Loucy (cell line): ENCODE measurements at regions not wholly inside any gene's neighbourhood (a gene's known extent, or its start where the extent isn't known, plus 50 kb on each side); places are given as distances from the start of the nearest gene placed in this dataset.

Experiments
- H2AFZ ChIP-seq: fragments of 200-600 bp; sonication (generic); 2 replicates; pipeline ENCODE4 v1.6.0; 2016; ENCODE audit warnings: antibody characterized with exemption, mild to moderate bottlenecking, low read length, moderate library complexity
- H3F3A ChIP-seq: fragments of 200-600 bp; 2 replicates; pipeline ENCODE4 v1.6.0; 2016; ENCODE audit warnings: antibody characterized with exemption, low read depth, mild to moderate bottlenecking
- H3K27me3 ChIP-seq: fragments of 200-600 bp; sonication (generic); 2 replicates; pipeline ENCODE4 v1.6.1; 2014; ENCODE audit warnings: low read length, mild to moderate bottlenecking; ENCODE audit not compliant: insufficient read depth, poor library complexity, severe bottlenecking
- H3K36me3 ChIP-seq: fragments of 200-600 bp; sonication (generic); 2 replicates; pipeline ENCODE4 v1.6.1; 2016; ENCODE audit warnings: low read length; ENCODE audit not compliant: insufficient read depth
- H3K4me1 ChIP-seq: fragments of 200-600 bp; sonication (generic); 2 replicates; pipeline ENCODE4 v1.5.1; 2014; ENCODE audit warnings: low read length, mild to moderate bottlenecking; ENCODE audit not compliant: insufficient read depth, poor library complexity, severe bottlenecking
- H3K4me2 ChIP-seq: fragments of 200-600 bp; sonication (generic); 2 replicates; pipeline ENCODE4 v1.6.0; 2014; ENCODE audit warnings: antibody characterized with exemption, low read length, low read depth, mild to moderate bottlenecking; ENCODE audit not compliant: poor library complexity, severe bottlenecking
- H3K4me3 ChIP-seq: fragments of 200-600 bp; sonication (generic); 2 replicates; pipeline ENCODE4 v1.5.1; 2014; ENCODE audit warnings: low read length, mild to moderate bottlenecking, mixed read lengths; ENCODE audit not compliant: poor library complexity, severe bottlenecking
- H3K79me2 ChIP-seq: fragments of 200-600 bp; sonication (generic); 2 replicates; pipeline ENCODE4 v1.6.1; 2014; ENCODE audit warnings: low read length; ENCODE audit not compliant: insufficient read depth
- H3K9ac ChIP-seq: fragments of 200-600 bp; sonication (generic); 2 replicates; pipeline ENCODE4 v1.6.0; 2014; ENCODE audit warnings: mild to moderate bottlenecking, low read depth, low read length, moderate library complexity; ENCODE audit not compliant: poor library complexity, severe bottlenecking
- H3K9me2 ChIP-seq: fragments of 200-600 bp; sonication (generic); replicated peaks from 2 replicates; pipeline ENCODE4 v1.6.1; 2016; ENCODE audit warnings: low read depth, low read length, mixed read lengths
- H3K9me3 ChIP-seq: fragments of 200-600 bp; sonication (generic); 2 replicates; pipeline ENCODE4 v1.6.1; 2014; ENCODE audit warnings: mild to moderate bottlenecking, antibody characterized with exemption, low read length, low read depth; ENCODE audit not compliant: insufficient read depth
- H4K20me1 ChIP-seq: fragments of 200-600 bp; sonication (generic); 2 replicates; pipeline ENCODE4 v1.6.0; 2014; ENCODE audit warnings: antibody characterized with exemption, low read length, mild to moderate bottlenecking; ENCODE audit not compliant: insufficient read depth, poor library complexity, severe bottlenecking
- EZH2phosphoT487 ChIP-seq: fragments of 200-600 bp; IDR thresholded peaks from 2 replicates; pipeline ENCODE4 v1.6.1; 2018; ENCODE audit warnings: antibody characterized with exemption, mild to moderate bottlenecking, moderate library complexity, borderline replicate concordance
- TF ChIP-seq, protein P1 (sequence below): fragments of 200-600 bp; sonication (generic); conservative IDR thresholded peaks from 2 replicates; pipeline ENCODE4 v1.5.1; 2014; ENCODE audit warnings: mild to moderate bottlenecking, antibody characterized with exemption, low read length

DNA sequence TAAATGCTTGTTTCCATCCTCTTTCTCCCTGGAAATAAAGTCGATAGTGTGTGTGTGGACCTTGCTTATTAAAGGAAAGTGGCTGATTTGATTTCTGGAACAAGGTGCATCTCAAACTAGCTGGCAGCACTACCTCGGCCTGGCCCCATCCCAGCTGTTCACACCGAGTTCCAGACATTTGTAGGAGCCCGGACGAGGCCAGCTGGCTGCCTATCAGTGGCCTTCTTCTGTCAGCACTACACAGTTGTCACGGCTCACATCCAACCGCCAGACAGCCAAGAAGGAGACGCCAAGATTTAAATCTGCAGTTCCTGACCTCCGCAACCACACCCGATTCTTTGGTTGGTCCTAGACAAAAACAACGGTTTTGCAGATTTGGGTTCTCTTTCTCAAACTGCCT lies 63.6 kb downstream of the PALM2AKAP2 start:
- H3K9ac ChIP-seq = no peak overlapping the region
- TF ChIP-seq EZH2phosphoT487 = no peak
- TF ChIP-seq, protein P1, sequence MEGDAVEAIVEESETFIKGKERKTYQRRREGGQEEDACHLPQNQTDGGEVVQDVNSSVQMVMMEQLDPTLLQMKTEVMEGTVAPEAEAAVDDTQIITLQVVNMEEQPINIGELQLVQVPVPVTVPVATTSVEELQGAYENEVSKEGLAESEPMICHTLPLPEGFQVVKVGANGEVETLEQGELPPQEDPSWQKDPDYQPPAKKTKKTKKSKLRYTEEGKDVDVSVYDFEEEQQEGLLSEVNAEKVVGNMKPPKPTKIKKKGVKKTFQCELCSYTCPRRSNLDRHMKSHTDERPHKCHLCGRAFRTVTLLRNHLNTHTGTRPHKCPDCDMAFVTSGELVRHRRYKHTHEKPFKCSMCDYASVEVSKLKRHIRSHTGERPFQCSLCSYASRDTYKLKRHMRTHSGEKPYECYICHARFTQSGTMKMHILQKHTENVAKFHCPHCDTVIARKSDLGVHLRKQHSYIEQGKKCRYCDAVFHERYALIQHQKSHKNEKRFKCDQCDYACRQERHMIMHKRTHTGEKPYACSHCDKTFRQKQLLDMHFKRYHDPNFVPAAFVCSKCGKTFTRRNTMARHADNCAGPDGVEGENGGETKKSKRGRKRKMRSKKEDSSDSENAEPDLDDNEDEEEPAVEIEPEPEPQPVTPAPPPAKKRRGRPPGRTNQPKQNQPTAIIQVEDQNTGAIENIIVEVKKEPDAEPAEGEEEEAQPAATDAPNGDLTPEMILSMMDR = no peak

DNA sequence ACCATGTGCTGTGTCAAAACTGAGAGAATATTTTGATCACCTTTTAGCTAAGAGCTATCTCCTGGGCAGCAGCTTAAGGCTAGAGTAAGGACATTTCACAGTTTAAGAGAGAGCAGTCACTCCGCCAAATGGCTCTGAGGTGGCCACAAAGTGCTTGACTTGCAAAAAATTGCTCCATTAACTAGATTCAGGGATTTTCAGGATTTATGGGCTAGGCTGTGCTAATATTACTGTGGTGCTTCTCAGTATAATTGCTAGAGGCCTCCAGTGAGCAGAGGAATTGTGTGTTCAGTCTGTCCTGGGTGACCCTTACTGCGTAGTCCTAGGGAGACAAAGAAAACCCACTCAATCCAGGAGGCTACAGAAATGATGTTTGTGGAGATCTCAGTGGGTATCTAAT lies 65.2 kb downstream of the PALM2AKAP2 start:
- Histone ChIP-seq H3K9me3 (no peaks in the 10 kb centered on the region), H3K9me2 (no peaks in the 10 kb centered on the region), H4K20me1 (no peaks in the 10 kb centered on the region), H3K4me3 (no peak overlapping the region), H2AFZ (no peak overlapping the region), H3K9ac (no peak overlapping the region), H3K27me3 (no peaks in the 10 kb centered on the region), H3K4me2 (no peak overlapping the region), H3K36me3 (no peaks in the 10 kb centered on the region), H3F3A (no peaks in the 10 kb centered on the region), H3K79me2 (no peaks in the 10 kb centered on the region), H3K4me1 (no peaks in the 10 kb centered on the region)
- TF ChIP-seq, protein P1 = no peak
- no peak for TF ChIP-seq EZH2phosphoT487

More for the DNA sequence above, 63.6 kb downstream of the PALM2AKAP2 start:
- H3K9me3 ChIP-seq = no peaks in the 10 kb centered on the region
- H3K4me2 ChIP-seq = no peak overlapping the region
- H3K79me2 ChIP-seq = no peaks in the 10 kb centered on the region
- H2AFZ ChIP-seq = no peak overlapping the region
- no peaks in the 10 kb centered on the region for H3K36me3 ChIP-seq
- H3K4me3 ChIP-seq = no peak overlapping the region
- no peaks in the 10 kb centered on the region for H3K9me2 ChIP-seq
- H3K4me1 ChIP-seq = no peaks in the 10 kb centered on the region
- no peaks in the 10 kb centered on the region for H3K27me3 ChIP-seq
- H3F3A ChIP-seq = no peaks in the 10 kb centered on the region
- H4K20me1 ChIP-seq = no peaks in the 10 kb centered on the region

DNA sequence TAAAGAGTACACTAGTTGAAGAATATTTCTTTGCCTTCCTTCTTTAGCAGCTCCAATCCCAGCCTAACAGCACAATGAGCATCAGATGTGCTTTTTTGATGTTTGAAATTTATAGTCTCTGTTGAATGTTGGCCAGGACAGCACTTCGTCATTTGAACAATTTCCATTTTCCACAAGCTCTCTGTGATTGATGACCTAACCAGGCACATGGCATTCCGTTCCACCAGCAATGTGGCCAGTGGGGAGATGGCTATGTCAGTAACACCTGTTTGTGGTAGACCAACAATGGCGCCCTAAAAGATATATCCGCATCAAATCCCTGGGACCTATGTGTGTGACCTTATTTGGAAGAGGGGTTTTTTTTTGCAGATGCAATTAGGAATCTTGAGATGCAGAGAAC lies 66.8 kb downstream of the PALM2AKAP2 start:
- H3K4me1 ChIP-seq = no peaks in the 10 kb centered on the region
- H3K9me2 ChIP-seq = no peaks in the 10 kb centered on the region
- no peak overlapping the region for H3K4me2 ChIP-seq
- no peaks in the 10 kb centered on the region for H3K79me2 ChIP-seq
- H3K36me3 ChIP-seq = no peaks in the 10 kb centered on the region
- H3K4me3 ChIP-seq = no peak overlapping the region
- no peaks in the 10 kb centered on the region for H3F3A ChIP-seq
- no peaks in the 10 kb centered on the region for H3K9me3 ChIP-seq
- H4K20me1 ChIP-seq = no peaks in the 10 kb centered on the region
- H3K27me3 ChIP-seq = no peaks in the 10 kb centered on the region
- no peak overlapping the region for H3K9ac ChIP-seq
- TF ChIP-seq, protein P1 = no peak
- TF ChIP-seq EZH2phosphoT487 = no peak
- no peak overlapping the region for H2AFZ ChIP-seq
